ENCODE measurements at regions not wholly inside any gene's neighbourhood (a gene's known extent, or its start where the extent isn't known, plus 50 kb on each side); places are given as distances from the start of the nearest gene placed in this dataset.
"Not testable (repeated sequence)": the region's sequence is repeated elsewhere in the genome, so short reads cannot be mapped to it uniquely, and the experiment has no call there.

GRCh38 chr7:55714370-55714769 is 142.1 kb upstream of the VOPP1 start:
- H3K79me2 ChIP-seq (ENCODE audit: insufficient read depth, low read length); in situ Hi-C loops (cut with HindIII; ENCODE audit: extremely low pct_ligation_motif_present, low pct_unique_long_range_greater_than_20kb); H3K9me3 ChIP-seq (ENCODE audit: low read length); H3K4me3 ChIP-seq (replicated peaks in 1 of 3; ENCODE audit: insufficient read depth in 1 of 3, low read depth in 2 of 3, low read length in 3 of 3); H3K27me3 ChIP-seq (ENCODE audit: control insufficient read depth in 1 of 2, insufficient read depth in 2 of 2, low read length in 2 of 2); intact Hi-C loops (cut with micrococcal nuclease; ENCODE audit: unreplicated experiment); POLR2A ChIA-PET; BruUV-seq (replicated peaks); H3K36me3 ChIP-seq (replicated peaks in 1 of 2; ENCODE audit: control insufficient read depth in 1 of 2, insufficient read depth in 2 of 2, low read length in 2 of 2); CTCF ChIA-PET (ENCODE audit: low intra/inter-chr PET ratio, low total read pairs); DNase-seq (ENCODE audit: low spot score); H2AFZ ChIP-seq (ENCODE audit: low read length); H3K9ac ChIP-seq (ENCODE audit: insufficient read depth, low read depth, low read length); H3K4me1 ChIP-seq (ENCODE audit: insufficient read depth, low read length); H3K4me2 ChIP-seq (ENCODE audit: low read depth, low read length); H4K20me1 ChIP-seq (ENCODE audit: insufficient read depth, low read length); H3K27ac ChIP-seq (ENCODE audit: extremely low read length, insufficient read depth, low read length); ATAC-seq; FAIRE-seq: not testable (repeated sequence)
- WGBS (ENCODE audit: low lambda C conversion rate) = 52% methylated on average over 2 of the region's 2 CpGs

GRCh38 chr7:55710312-55710711 is 138.0 kb upstream of the VOPP1 start:
- H3K4me2 ChIP-seq (ENCODE audit: low read depth, low read length); H4K20me1 ChIP-seq (ENCODE audit: insufficient read depth, low read length); H3K4me3 ChIP-seq (replicated peaks in 1 of 3; ENCODE audit: insufficient read depth in 1 of 3, low read depth in 2 of 3, low read length in 3 of 3); H3K36me3 ChIP-seq (replicated peaks in 1 of 2; ENCODE audit: control insufficient read depth in 1 of 2, insufficient read depth in 2 of 2, low read length in 2 of 2); ATAC-seq; BruUV-seq (replicated peaks); intact Hi-C loops (cut with micrococcal nuclease; ENCODE audit: unreplicated experiment); H2AFZ ChIP-seq (ENCODE audit: low read length); DNase-seq (ENCODE audit: low spot score); H3K27me3 ChIP-seq (ENCODE audit: control insufficient read depth in 1 of 2, insufficient read depth in 2 of 2, low read length in 2 of 2); CTCF ChIA-PET (ENCODE audit: low intra/inter-chr PET ratio, low total read pairs); POLR2A ChIA-PET; H3K4me1 ChIP-seq (ENCODE audit: insufficient read depth, low read length); H3K27ac ChIP-seq (ENCODE audit: extremely low read length, insufficient read depth, low read length); H3K9ac ChIP-seq (ENCODE audit: insufficient read depth, low read depth, low read length); H3K9me3 ChIP-seq (ENCODE audit: low read length); H3K79me2 ChIP-seq (ENCODE audit: insufficient read depth, low read length); in situ Hi-C loops (cut with HindIII; ENCODE audit: extremely low pct_ligation_motif_present, low pct_unique_long_range_greater_than_20kb): not testable (repeated sequence)
- FAIRE-seq = peak; percentile 46
- WGBS (ENCODE audit: low lambda C conversion rate) = 63% methylated on average over 2 of the region's 2 CpGs

GRCh38 chr7:55708028-55708427 is 135.7 kb upstream of the VOPP1 start:
- DNase-seq (ENCODE audit: low spot score); H4K20me1 ChIP-seq (ENCODE audit: insufficient read depth, low read length); ATAC-seq; H3K9ac ChIP-seq (ENCODE audit: insufficient read depth, low read depth, low read length); intact Hi-C loops (cut with micrococcal nuclease; ENCODE audit: unreplicated experiment); H3K27ac ChIP-seq (ENCODE audit: extremely low read length, insufficient read depth, low read length); H3K4me1 ChIP-seq (ENCODE audit: insufficient read depth, low read length); BruUV-seq (replicated peaks); H2AFZ ChIP-seq (ENCODE audit: low read length); CTCF ChIA-PET (ENCODE audit: low intra/inter-chr PET ratio, low total read pairs); H3K36me3 ChIP-seq (replicated peaks in 1 of 2; ENCODE audit: control insufficient read depth in 1 of 2, insufficient read depth in 2 of 2, low read length in 2 of 2); POLR2A ChIA-PET; H3K27me3 ChIP-seq (ENCODE audit: control insufficient read depth in 1 of 2, insufficient read depth in 2 of 2, low read length in 2 of 2); in situ Hi-C loops (cut with HindIII; ENCODE audit: extremely low pct_ligation_motif_present, low pct_unique_long_range_greater_than_20kb); H3K4me3 ChIP-seq (replicated peaks in 1 of 3; ENCODE audit: insufficient read depth in 1 of 3, low read depth in 2 of 3, low read length in 3 of 3); FAIRE-seq; H3K4me2 ChIP-seq (ENCODE audit: low read depth, low read length); H3K79me2 ChIP-seq (ENCODE audit: insufficient read depth, low read length); H3K9me3 ChIP-seq (ENCODE audit: low read length): not testable (repeated sequence)
- 80% methylated on average over 6 of the region's 6 CpGs for WGBS (ENCODE audit: low lambda C conversion rate)

DNA sequence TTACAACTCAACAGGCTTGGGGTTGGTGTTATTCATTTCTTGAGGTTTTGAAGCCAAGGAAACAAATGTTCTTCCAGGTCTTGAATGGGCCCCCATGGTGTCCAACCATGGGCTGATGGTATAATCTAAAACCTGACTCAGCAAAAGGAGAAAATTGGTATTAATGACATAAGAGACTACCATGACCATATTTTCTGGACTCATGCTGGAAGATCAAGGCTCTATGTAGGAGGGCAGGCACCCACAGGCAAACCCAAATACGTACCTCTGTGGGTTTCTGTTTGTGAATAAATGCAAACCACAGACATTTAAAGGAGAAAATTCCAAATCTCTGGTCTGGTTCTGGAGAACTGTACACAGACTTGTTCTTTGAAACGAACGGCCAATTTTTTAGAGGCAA is 135.1 kb upstream of the VOPP1 start:
- H3K79me2 ChIP-seq (ENCODE audit: insufficient read depth, low read length); intact Hi-C loops (cut with micrococcal nuclease; ENCODE audit: unreplicated experiment); H3K4me2 ChIP-seq (ENCODE audit: low read depth, low read length); DNase-seq (ENCODE audit: low spot score); FAIRE-seq; H3K27me3 ChIP-seq (ENCODE audit: control insufficient read depth in 1 of 2, insufficient read depth in 2 of 2, low read length in 2 of 2); H3K36me3 ChIP-seq (replicated peaks in 1 of 2; ENCODE audit: control insufficient read depth in 1 of 2, insufficient read depth in 2 of 2, low read length in 2 of 2); H3K4me3 ChIP-seq (replicated peaks in 1 of 3; ENCODE audit: insufficient read depth in 1 of 3, low read depth in 2 of 3, low read length in 3 of 3); H4K20me1 ChIP-seq (ENCODE audit: insufficient read depth, low read length); H3K27ac ChIP-seq (ENCODE audit: extremely low read length, insufficient read depth, low read length); CTCF ChIA-PET (ENCODE audit: low intra/inter-chr PET ratio, low total read pairs); H3K9me3 ChIP-seq (ENCODE audit: low read length); BruUV-seq (replicated peaks); POLR2A ChIA-PET; ATAC-seq; H2AFZ ChIP-seq (ENCODE audit: low read length); H3K9ac ChIP-seq (ENCODE audit: insufficient read depth, low read depth, low read length); in situ Hi-C loops (cut with HindIII; ENCODE audit: extremely low pct_ligation_motif_present, low pct_unique_long_range_greater_than_20kb); H3K4me1 ChIP-seq (ENCODE audit: insufficient read depth, low read length): not testable (repeated sequence)
- WGBS (ENCODE audit: low lambda C conversion rate) = 28% methylated on average over 3 of the region's 3 CpGs
